GM19468 (cell line): ENCODE measurements at regions not wholly inside any gene's neighbourhood (a gene's known extent, or its start where the extent isn't known, plus 50 kb on each side); places are given as distances from the start of the nearest gene placed in this dataset.
"Not testable (repeated sequence)": the region's sequence is repeated elsewhere in the genome, so short reads cannot be mapped to it uniquely, and the experiment has no call there.

Source experiments
- ATAC-seq: cut with Tn5 transposase; IDR thresholded peaks from one replicate; pipeline ENCODE4 v1.9.1; 2021; ENCODE audit warnings: mild to moderate bottlenecking, moderate library complexity, moderate number of reproducible peaks; ENCODE audit not compliant: unreplicated experiment; ENCODE audit errors: extremely low read depth

GRCh38 chr14:41549821-41550607, 56.7 kb upstream of the LRFN5 start:
- ATAC-seq: no peak

DNA sequence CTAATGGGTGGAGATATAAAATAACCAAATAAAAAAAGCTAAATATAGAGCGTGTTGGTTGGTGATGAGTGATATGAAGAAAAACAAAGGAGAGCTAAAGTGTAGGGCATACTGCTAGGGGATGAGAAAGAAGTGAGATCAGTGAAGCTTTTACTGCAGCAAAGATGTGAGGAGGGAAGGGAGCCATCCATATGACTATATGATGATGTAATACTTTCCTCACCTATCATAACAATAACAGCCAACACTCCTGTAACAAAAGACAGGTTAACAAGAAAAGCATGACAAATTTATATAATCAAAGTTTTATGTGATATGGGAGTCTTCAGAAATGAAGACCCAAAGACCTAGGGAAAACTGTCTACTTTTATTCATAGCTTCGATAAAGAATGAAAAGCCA, 57.4 kb upstream of the LRFN5 start:
- ATAC-seq: no peak

GRCh38 chr14:41548666-41549065, 58.0 kb upstream of the LRFN5 start:
- no peak for ATAC-seq

DNA sequence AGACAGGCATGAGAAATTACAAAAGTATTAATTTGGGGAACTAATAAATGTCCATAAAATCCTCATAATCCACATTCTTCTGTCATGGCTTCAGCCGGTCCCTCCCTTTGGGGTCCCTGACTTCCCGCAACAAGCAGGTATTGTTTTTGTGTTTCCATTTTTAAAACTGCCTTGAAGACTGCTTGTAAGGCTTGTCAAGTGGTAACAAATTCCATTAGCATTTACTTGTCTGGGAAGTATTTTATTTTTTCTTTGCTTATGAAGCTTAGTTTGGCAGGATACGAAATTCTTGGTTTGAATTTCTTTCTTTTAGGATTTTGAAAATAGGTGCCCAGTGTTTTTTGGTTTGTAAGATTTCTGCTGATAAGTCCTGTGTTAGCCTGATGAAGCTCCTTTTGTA, 65.3 kb upstream of the LRFN5 start:
- ATAC-seq: no peak

DNA sequence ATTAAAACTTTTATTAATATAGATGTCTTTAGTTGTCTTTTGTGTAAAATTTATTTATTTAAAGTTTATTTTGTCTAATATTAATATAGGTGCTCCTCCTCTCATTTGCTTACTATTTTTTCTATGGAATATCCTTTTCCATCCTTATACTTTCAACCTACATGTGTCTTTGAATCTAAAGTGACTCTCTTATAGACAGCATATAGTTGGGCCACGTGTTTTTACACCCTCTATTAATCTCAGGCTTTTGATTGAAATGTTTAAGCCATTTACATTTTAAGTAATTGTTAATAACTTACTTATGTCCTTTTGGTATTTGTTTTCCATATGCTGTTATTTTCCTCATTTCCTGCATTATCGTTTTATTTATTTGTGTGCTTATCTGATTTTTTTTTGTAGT, 74.4 kb upstream of the LRFN5 start:
- no peak for ATAC-seq

DNA sequence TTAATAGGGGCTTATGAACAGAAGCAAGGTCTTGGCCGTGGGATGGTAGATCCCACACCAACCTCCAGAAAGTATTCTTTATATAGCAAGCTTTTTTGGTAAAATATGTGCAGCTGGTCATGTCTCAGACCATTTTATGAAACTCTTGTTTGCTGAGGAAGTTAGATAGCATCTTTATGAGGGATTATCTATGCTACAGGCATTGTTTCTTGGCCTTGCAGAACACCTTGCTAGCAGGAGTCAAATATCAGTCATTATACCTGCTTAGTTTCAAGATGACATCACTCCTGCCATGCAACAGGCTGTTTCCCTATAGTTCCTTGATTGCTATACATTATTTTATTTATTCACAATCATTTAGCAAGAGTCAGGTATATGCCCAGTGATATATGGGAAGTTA, 84.8 kb upstream of the LRFN5 start:
- no peak for ATAC-seq

DNA sequence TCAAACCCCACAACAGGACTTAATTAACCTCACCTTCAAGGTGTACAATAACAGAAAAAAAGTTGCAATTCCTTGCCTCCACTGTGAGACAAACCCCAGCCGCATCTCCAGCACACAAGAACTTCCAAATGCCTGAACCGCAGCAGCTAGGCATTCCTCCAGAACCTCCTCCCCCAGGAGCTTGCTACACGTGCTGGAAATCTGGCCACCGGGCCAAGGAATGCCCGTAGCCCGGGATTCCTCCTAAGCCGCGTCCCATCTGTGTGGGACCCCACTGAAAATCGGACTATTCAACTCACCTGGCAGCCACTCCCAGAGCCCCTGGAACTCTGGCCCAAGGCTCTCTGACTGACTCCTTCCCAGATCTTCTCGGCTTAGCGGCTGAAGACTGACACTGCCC, 88.6 kb upstream of the LRFN5 start:
- not testable (repeated sequence) for ATAC-seq

GRCh38 chr14:41506552-41506951, 100.1 kb upstream of the LRFN5 start:
- ATAC-seq: no peak

GRCh38 chr14:41505491-41505890, 101.2 kb upstream of the LRFN5 start:
- no peak for ATAC-seq

DNA sequence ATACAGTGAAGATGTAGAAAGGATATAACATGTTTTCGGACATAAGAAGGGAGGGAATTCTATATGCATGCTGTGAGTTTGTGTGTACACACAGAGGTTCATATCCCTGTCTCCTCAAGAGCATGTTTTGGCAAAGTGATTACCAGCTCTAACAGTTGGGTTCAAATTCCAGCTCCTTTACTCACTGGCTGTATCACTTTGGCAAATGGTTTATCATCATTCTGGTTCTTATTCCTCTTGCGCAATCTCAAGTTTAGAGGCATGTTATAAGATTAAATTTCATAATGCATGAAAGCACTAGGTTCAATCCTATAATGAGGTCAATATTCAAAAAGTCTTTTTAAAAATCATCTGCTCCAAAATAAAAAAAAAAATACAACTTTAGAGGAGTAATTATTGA, 107.7 kb upstream of the LRFN5 start:
- ATAC-seq: no peak

GRCh38 chr14:41490323-41490722, 116.4 kb upstream of the LRFN5 start:
- ATAC-seq: no peak

- ATAC-seq: no peak
Measured at GRCh38 chr14:41489315-41489972, 117.2 kb upstream of the LRFN5 start.

GRCh38 chr14:41488401-41488800, 118.3 kb upstream of the LRFN5 start:
- no peak for ATAC-seq

GRCh38 chr14:41482861-41483260, 123.8 kb upstream of the LRFN5 start:
- ATAC-seq: no peak

GRCh38 chr14:41476526-41476925, 130.2 kb upstream of the LRFN5 start:
- ATAC-seq: no peak

DNA sequence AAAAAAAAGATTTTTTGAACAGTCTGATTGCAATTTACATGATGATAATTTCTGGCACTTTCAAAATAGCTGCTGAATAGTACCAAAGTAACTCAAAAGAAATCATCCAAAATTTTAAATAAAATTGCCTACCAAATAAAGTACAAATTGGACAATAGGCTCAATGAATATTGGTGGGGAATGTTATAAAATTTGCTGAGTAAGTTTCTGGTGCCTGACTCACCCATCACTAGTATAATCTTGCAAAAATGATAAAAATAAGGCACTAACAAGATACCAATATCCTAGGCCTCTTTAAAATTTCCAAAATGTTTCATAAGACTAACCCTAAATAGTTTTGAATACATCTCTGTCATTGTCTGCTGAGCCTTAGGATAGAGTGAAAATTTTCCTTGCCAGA, 145.3 kb upstream of the LRFN5 start:
- no peak for ATAC-seq

GRCh38 chr14:41457393-41457792, 149.3 kb upstream of the LRFN5 start:
- no peak for ATAC-seq

GRCh38 chr14:41449066-41449465, 157.6 kb upstream of the LRFN5 start:
- ATAC-seq: no peak

DNA sequence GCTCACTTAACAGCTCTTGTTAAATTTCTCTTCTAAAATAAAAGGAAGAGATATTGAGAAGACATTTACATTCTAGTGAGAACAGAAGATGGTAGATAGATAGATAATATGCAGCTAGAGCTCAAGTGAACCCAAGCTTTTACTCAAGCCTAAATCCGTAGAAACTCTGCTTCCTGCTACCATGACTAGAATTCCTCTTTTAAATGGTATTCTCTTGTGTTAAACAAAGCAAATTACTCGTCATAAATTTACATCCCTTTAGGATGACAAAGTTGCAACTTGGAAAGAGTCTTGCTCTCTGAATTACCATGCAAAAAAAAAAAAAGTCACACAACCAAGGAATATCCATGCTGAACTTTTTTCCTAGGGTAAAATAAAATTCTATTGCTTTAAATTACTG, 160.7 kb upstream of the LRFN5 start:
- ATAC-seq: no peak

GRCh38 chr14:41423503-41423902, 183.2 kb upstream of the LRFN5 start:
- ATAC-seq: no peak

DNA sequence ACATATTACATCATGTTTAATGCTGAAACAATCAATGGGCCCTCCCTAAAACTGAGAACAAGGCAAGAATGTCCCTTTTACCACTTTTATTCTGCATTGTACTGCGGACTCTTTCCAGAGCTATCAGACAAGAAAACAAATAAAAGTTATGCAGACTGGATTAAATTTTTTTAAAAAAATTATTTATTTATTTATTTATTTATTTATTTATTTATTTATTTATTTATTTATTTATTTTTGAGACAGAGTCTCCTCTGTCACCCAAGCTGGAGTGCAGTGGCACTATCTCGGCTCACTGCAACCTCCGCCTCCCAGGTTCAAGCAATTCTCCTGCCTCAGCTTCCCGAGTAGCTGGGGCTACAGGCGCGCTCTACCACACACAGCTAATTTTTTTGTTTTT, 185.4 kb upstream of the LRFN5 start:
- ATAC-seq: not testable (repeated sequence)

- ATAC-seq: no peak
Measured at GRCh38 chr14:41419709-41420108, 187.0 kb upstream of the LRFN5 start.
